ENCODE measurements at regions not wholly inside any gene's neighbourhood (a gene's known extent, or its start where the extent isn't known, plus 50 kb on each side); places are given as distances from the start of the nearest gene placed in this dataset.

- Histone ChIP-seq H3K9me1 (ENCODE audit: control insufficient read depth, insufficient read depth, low read length) (no peaks in the 10 kb centered on the region), H3K36me3 (ENCODE audit: control insufficient read depth, insufficient read depth, low read length) (no peaks in the 10 kb centered on the region), H4K20me1 (replicated peaks; ENCODE audit: control insufficient read depth, insufficient read depth, low read length) (no peaks in the 10 kb centered on the region), H2AFZ (ENCODE audit: low read depth, low read length) (no peak overlapping the region), H3K79me2 (ENCODE audit: control insufficient read depth, insufficient read depth, low read length) (no peaks in the 10 kb centered on the region), H3K4me2 (ENCODE audit: insufficient read depth, low read length) (no peak overlapping the region), H3K27ac (ENCODE audit: extremely low read depth, low read depth, low read length) (no peak overlapping the region), H3K27me3 (ENCODE audit: control insufficient read depth in 2 of 2, insufficient read depth in 2 of 2, low read length in 2 of 2) (no peaks in the 10 kb centered on the region), H3K9ac (ENCODE audit: insufficient read depth in 1 of 2, low read depth in 2 of 2, low read length in 2 of 2) (no peak overlapping the region), H3K9me3 (replicated peaks; ENCODE audit: control insufficient read depth, insufficient read depth, low read depth, low read length) (no peaks in the 10 kb centered on the region), H3K4me1 (replicated peaks in 1 of 2; ENCODE audit: control insufficient read depth in 2 of 2, insufficient read depth in 2 of 2, low read length in 2 of 2) (no peaks in the 10 kb centered on the region), H3K4me3 (no peak overlapping the region)
- BruUV-seq (replicated peaks), result no TSS peak
- WGBS (ENCODE audit: insufficient coverage, low coverage, missing lambda C conversion rate), result under 1% methylated on average over 8 of the region's 8 CpGs
- peak; percentile 96 for ATAC-seq
- ChIA-PET CTCF (ENCODE audit: low intra/inter-chr PET ratio) (interaction anchor here (0.6 kb wide), 1 partner anchor 747 kb away, joined by 3 read pairs; no protein-coding TSS in a partner anchor), POLR2A (no interaction called here)
- DNase-seq (ENCODE audit: extremely low read depth in 1 of 4, low spot score in 3 of 4), result peak; percentile 74 to 76 (median 76)
- intact Hi-C loops (cut with micrococcal nuclease) (loop anchor here (5.0 to 10.0 kb wide), 3 partner anchors 1045 to 1457 kb away; no protein-coding TSS in a partner anchor), in situ Hi-C loops (cut with MboI) (loop anchor here (25.0 kb wide), 2 partner anchors 1282 to 1532 kb away; no protein-coding TSS in a partner anchor)
- peak; percentile 89 for FAIRE-seq
- TF ChIP-seq TRIM25 (IDR thresholded peaks at IDR 0.05; ENCODE audit: borderline replicate concordance) (peak; percentile 80; the same call in 1 of the 2 replicates), THRAP3 (IDR thresholded peaks at IDR 0.05; ENCODE audit: borderline replicate concordance) (no peak), SLC30A9 (CRISPR knock-in tag; IDR thresholded peaks at IDR 0.05) (no peak), ARID3A (IDR thresholded peaks at IDR 0.05; ENCODE audit: borderline replicate concordance, low read depth, low read length) (no peak), SMC3 (conservative IDR thresholded peaks at IDR 0.05; ENCODE audit: insufficient read depth, low read depth, low read length) (peak; percentile 69), KLF1 (tag; IDR thresholded peaks at IDR 0.05) (no peak), USF2 (CRISPR knock-in tag; IDR thresholded peaks at IDR 0.05) (no peak), SPI1 (IDR thresholded peaks at IDR 0.05; ENCODE audit: borderline replicate concordance, low read depth, low read length) (peak; percentile 15; the same call in 1 of the 2 replicates), DEAF1 (CRISPR knock-in tag; IDR thresholded peaks at IDR 0.05) (peak; percentile 62; the same call in 1 of the 2 replicates), CTCF (IDR thresholded peaks at IDR 0.05 in 2 of 3, conservative IDR thresholded peaks at IDR 0.05 in 1 of 3; ENCODE audit: insufficient read depth in 2 of 3, low read depth in 1 of 3, low read length in 3 of 3) (peak; percentile 86 to 91 (median 91)), MTA3 (IDR thresholded peaks at IDR 0.05; ENCODE audit: borderline replicate concordance) (no peak)
Observed at GRCh38 chr4:24419181-24420034, 164.9 kb downstream of the DHX15 start.
